Left forelimb (tissue), 1 donor: ENCODE measurements at regions not wholly inside any gene's neighbourhood (a gene's known extent, or its start where the extent isn't known, plus 50 kb on each side); places are given as distances from the start of the nearest gene placed in this dataset.

Source experiments
- DNase-seq: peaks from one replicate; pipeline ENCODE4 v3.0.0-alpha.2; 2018; ENCODE audit warnings: low spot score

- DNase-seq: no peak
Observed at GRCh38 chr3:104510131-104510849, 856.4 kb upstream of the ALCAM start.

GRCh38 chr3:104514371-104514770 is 852.3 kb upstream of the ALCAM start:
- DNase-seq: no peak

GRCh38 chr3:104514776-104515175 is 851.9 kb upstream of the ALCAM start:
- DNase-seq: no peak

GRCh38 chr3:104519068-104519467 is 847.6 kb upstream of the ALCAM start:
- DNase-seq: no peak

DNA sequence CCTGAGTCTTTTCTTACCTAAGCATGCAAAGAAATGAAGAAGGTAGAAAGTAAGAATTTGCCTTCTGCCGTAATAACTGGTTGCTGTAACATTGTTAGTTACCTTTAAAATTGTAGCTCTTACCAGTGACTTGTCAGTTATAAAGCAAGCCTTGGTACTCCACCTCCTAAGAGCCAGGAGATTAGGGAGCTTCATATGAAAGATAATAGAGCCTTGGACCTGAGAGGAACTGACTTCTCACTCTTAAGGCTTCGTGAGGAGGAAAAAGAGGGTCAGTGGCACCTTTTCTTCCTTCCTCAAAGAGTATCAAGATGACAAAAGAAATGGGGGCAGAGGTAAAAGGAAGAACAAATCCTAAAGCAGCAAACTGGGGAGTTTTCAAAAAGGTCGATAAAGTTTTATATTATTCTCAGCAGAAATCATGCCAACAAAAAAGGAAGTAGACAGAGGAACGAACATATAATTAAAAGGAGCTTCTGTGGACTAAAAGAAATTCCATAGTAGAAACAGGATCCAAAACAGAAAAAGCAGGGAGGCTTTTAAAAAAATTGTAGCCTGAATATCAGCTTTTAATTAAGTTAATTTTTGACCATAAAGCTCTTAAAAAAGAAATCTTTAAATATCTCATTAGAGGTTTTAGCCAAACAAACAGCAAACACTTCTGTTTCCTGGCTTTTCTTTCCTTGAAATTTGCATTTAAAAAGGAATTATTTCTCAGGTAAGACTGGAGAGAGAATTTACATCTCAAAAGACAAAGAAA is 847.1 kb upstream of the ALCAM start:
- DNase-seq: no peak

DNA sequence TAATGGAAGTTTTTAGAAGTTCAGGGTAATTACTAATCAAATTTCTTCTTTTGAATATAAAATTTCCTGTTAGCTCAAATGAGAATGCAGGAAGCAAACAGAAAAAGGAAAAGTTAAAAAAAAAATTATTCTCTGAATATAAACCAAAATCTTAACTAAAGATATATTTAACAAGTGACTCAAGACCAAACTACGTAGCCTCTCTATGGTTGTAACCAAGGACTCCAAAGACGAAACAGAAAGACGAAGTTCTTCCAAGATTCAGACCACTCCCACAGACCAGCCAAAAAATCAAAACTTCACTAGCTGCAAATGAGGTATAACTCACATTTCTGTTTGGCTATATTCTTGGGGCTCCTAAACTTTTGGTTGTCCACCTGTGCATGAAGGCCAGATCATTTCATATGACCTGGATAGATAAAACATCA is 846.5 kb upstream of the ALCAM start:
- no peak for DNase-seq

- DNase-seq: no peak
Observed at GRCh38 chr3:104521606-104522336, 844.9 kb upstream of the ALCAM start.

- no peak for DNase-seq
Observed at GRCh38 chr3:104523136-104523535, 843.6 kb upstream of the ALCAM start.

DNA sequence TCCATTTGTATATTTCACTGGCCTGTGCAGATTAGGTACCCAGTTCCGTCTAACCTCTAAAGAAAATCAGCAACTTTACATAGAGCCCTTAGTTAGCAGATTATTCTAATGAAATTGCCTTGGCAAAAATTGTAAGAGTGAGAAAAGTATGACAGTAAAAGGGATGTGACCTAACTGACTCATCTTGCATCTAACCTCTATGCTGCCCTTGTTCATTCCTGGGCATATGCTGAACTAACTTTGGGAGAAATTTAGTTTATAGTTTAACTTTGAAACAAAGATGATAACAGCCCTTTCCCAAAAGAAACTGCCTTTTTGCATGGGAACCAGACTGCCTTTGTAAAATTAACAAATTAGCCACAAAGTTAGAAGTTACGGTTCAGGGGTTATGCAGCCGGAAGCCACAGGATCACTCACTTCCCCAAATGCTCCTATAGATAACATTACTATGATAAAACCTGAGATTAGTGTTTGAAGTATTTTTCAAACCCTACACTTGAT is 839.8 kb upstream of the ALCAM start:
- DNase-seq: no peak

DNA sequence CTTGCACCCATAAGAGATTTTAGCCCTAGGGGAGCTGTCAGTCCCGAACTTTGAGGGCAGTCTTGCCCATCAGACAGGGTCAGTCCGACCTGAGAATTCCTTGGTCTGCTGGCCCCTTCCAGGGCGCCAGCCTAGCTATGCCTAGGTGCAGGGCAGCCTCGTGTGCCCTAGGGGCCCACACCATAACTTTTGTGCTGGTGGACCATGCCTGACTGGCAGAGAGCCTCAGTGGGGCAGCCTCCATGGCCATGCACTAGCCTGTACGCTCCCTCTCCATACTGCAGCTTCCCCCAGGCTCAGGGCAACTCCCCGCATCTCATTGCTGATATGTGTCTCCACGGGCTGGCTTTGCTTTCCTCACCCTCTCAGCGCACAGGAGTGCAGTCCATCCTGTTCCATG is 835.8 kb upstream of the ALCAM start:
- no peak for DNase-seq

- no peak for DNase-seq
Observed at GRCh38 chr3:104536715-104537114, 830.0 kb upstream of the ALCAM start.

- no peak for DNase-seq
Observed at GRCh38 chr3:104537323-104537722, 829.4 kb upstream of the ALCAM start.

DNA sequence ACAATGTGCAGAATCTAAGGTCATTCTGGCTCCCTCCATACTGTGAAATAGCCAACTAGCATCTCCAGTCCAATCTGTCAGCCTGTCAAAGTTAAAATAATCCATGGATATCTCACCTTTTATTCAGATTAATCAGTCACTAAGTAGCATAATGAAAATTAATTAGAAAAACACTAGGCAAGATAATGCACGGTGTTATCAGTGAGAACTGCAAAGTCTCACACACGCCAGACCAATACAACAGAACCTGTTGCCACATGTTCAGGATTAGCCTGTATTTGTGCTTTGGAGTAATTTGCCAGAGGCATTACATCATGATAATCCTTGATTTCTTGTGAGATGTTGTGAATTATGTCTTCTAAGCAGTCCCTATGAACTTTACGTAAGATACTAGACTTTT is 820.4 kb upstream of the ALCAM start:
- no peak for DNase-seq

DNA sequence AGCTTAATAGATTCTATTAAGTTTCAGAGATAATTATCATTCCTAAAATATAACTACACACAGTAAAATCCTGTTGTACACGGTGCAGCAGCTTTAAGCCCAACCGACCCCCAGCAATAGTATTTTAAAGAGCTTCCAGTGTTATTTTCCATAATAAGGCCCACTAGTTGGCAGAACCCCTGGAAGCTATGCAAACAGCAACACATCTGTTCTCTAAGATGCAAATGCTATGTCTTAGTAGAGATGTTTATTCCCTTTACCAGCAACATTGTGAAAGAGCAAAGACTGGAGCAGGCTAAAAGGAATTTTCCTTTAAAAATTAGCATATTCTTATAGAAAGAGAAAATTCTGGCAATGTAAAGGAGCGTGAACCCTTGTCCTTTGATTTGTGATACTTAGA is 819.7 kb upstream of the ALCAM start:
- DNase-seq: no peak

- no peak for DNase-seq
Observed at GRCh38 chr3:104548401-104548800, 818.3 kb upstream of the ALCAM start.

GRCh38 chr3:104549099-104549714 is 817.5 kb upstream of the ALCAM start:
- no peak for DNase-seq

- DNase-seq: no peak
Observed at GRCh38 chr3:104553121-104553520, 813.6 kb upstream of the ALCAM start.

DNA sequence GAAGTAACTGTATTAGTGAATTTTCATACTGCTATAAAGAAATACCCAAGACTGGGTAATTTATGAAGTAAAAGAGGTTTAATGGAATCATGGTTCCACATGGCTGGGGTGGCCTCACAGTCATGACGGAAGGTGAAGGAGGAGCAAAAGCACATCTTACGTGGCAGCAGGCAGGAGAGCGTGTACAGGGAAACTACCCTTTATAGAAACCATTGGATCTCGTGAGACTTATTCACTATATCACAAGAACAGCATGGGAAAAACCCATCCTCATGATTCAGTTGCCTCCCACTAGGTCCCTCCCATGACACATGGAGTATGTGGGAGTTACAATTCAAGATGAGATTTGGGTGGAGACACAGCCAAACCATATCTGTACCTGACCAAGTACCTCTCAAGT is 812.3 kb upstream of the ALCAM start:
- DNase-seq: no peak

- DNase-seq: no peak
Observed at GRCh38 chr3:104555728-104556127, 811.0 kb upstream of the ALCAM start.

DNA sequence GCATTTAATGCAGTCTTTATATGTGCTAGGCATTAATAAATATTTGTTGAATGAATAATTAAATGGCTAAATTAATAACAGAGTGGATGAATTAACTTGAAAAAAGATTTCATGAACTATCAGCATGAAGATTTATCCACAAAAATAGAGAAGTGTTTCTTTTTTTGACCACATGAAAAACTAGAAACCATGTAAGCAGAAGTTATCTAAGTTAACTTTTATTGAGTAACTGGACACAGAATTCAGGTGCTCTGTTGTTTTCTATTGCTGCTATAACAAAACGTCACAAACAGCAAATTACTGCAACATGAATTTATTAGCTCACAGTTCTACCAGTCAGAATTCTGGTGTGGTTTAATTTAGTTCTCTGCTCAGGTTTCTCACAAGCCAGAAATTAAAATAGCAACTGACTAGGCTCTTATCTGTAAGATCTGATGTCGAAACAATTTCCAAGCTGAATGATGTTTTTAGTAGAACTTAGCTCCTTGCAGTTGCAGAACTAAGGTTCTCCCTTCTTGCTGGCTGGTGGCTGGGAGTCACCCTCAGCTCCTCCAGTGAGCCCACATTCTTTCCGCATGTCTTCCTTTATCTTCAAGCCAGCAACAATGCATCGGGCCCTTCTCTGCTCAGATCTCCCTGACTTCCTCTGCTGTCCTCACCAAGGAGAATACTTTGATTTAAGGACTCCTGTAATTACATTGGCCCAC is 810.2 kb upstream of the ALCAM start:
- no peak for DNase-seq

- no peak for DNase-seq
Observed at GRCh38 chr3:104561324-104561723, 805.4 kb upstream of the ALCAM start.
